ENCODE measurements at regions not wholly inside any gene's neighbourhood (a gene's known extent, or its start where the extent isn't known, plus 50 kb on each side); places are given as distances from the start of the nearest gene placed in this dataset.

- TF ChIP-seq Cebpa-rat (IDR thresholded peaks at IDR 0.05): no peak
- H3K27me3 ChIP-seq: peaks cover 99% of the 10 kb centered on the region
- no peak overlapping the region for H3K4me3 ChIP-seq
These were observed 180.5 kb upstream of the ARX start for GRCh38 chrX:25196221-25196620.

DNA sequence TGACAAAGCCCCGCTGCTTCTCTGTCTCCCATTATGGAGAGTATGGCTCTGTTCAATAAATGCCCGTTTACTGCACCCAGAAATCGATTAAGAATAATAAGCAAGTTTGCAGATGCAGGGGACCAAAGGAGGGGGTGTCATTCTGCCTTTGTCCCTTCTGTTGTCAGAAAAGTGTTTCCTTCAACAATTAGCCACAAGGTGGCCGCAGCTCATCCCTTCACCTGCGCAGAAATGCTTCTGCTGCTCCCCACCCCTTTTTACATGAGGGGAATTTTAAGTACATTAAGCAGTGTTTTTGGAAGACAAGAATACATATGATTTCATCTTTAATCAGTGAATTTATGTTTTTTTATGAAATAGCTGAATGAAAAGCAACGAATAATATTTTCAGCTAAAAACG is 175.6 kb upstream of the ARX start:
- TF ChIP-seq Cebpa-rat (IDR thresholded peaks at IDR 0.05): no peak
- Histone ChIP-seq H4K20me1 (no peaks in the 10 kb centered on the region; the same call in 1 of the 2 replicates), H3K4me2 (no peak overlapping the region), H3K9me3 (peaks cover 13% of the 10 kb centered on the region), H3K36me3 (no peaks in the 10 kb centered on the region), H3K27ac (no peak overlapping the region), H3K9ac (no peak overlapping the region), H3K4me3 (no peak overlapping the region), H3K27me3 (peaks cover 99% of the 10 kb centered on the region), H3K4me1 (no peaks in the 10 kb centered on the region)

More at GRCh38 chrX:25196221-25196620, 180.5 kb upstream of the ARX start:
- H3K9me3 ChIP-seq: peaks cover 4% of the 10 kb centered on the region; the same call in 1 of the 2 replicates
- H3K9ac ChIP-seq: no peak overlapping the region
- no peaks in the 10 kb centered on the region; the same call in 1 of the 2 replicates for H4K20me1 ChIP-seq
- H3K4me1 ChIP-seq: no peaks in the 10 kb centered on the region
- H3K36me3 ChIP-seq: no peaks in the 10 kb centered on the region
- H3K4me2 ChIP-seq: no peak overlapping the region
- no peak overlapping the region for H3K27ac ChIP-seq

GRCh38 chrX:25181775-25182174 is 166.0 kb upstream of the ARX start:
- Histone ChIP-seq H3K4me3 (no peak overlapping the region), H3K27me3 (peaks cover 100% of the 10 kb centered on the region), H3K4me2 (no peak overlapping the region), H3K36me3 (no peaks in the 10 kb centered on the region), H3K4me1 (no peaks in the 10 kb centered on the region), H3K9me3 (no peaks in the 10 kb centered on the region), H3K27ac (no peak overlapping the region), H3K9ac (no peak overlapping the region), H4K20me1 (peaks cover 9% of the 10 kb centered on the region; the same call in 1 of the 2 replicates)
- TF ChIP-seq Cebpa-rat (IDR thresholded peaks at IDR 0.05): no peak

GRCh38 chrX:25180242-25180641 is 164.5 kb upstream of the ARX start:
- Histone ChIP-seq H3K4me1 (no peaks in the 10 kb centered on the region), H3K4me3 (no peak overlapping the region), H3K36me3 (no peaks in the 10 kb centered on the region), H3K27ac (no peak overlapping the region), H3K9ac (no peak overlapping the region), H3K9me3 (no peaks in the 10 kb centered on the region), H4K20me1 (peaks cover 9% of the 10 kb centered on the region; the same call in 1 of the 2 replicates), H3K27me3 (peaks cover 100% of the 10 kb centered on the region), H3K4me2 (no peak overlapping the region)
- TF ChIP-seq Cebpa-rat (IDR thresholded peaks at IDR 0.05): no peak

DNA sequence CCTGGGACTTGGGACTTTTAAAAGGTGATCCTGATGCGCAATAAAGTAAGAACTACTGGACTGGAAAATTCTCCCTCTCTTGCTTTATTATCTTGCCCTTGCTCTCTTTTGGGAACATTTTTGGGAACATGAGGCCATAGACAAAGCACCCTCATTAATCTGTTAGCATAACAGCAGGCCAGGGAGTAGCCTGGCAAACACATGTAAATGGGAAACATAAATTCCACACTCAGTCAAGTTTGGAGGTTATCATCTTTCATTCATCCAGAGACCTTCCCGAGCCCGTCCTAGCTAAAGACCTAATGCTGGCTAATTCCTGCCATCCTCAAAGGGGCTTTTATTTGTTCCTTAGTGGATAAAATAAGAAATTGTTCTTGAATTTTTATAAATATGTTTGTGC is 162.8 kb upstream of the ARX start:
- peaks cover 6% of the 10 kb centered on the region; the same call in 1 of the 2 replicates for H4K20me1 ChIP-seq
- H3K9me3 ChIP-seq: no peaks in the 10 kb centered on the region
- H3K4me3 ChIP-seq: no peak overlapping the region
- no peaks in the 10 kb centered on the region for H3K4me1 ChIP-seq
- H3K27me3 ChIP-seq: peaks cover 100% of the 10 kb centered on the region
- no peaks in the 10 kb centered on the region for H3K36me3 ChIP-seq
- no peak overlapping the region for H3K27ac ChIP-seq
- H3K4me2 ChIP-seq: no peak overlapping the region
- TF ChIP-seq Cebpa-rat (IDR thresholded peaks at IDR 0.05): no peak
- H3K9ac ChIP-seq: no peak overlapping the region

- Histone ChIP-seq H4K20me1 (no peaks in the 10 kb centered on the region), H3K27me3 (peaks cover 100% of the 10 kb centered on the region), H3K9me3 (no peaks in the 10 kb centered on the region), H3K4me3 (no peak overlapping the region), H3K4me1 (0 out of 2 replicates have a peak, but pooled peaks cover 4% of the 10 kb centered on the region), H3K9ac (no peak overlapping the region), H3K36me3 (no peaks in the 10 kb centered on the region), H3K27ac (no peak overlapping the region), H3K4me2 (no peak overlapping the region)
- TF ChIP-seq Cebpa-rat (IDR thresholded peaks at IDR 0.05): no peak
These were observed 160.0 kb upstream of the ARX start for GRCh38 chrX:25175743-25176142.

- Histone ChIP-seq H3K36me3 (no peaks in the 10 kb centered on the region), H3K9ac (no peak overlapping the region), H3K9me3 (no peaks in the 10 kb centered on the region), H3K4me2 (no peak overlapping the region), H3K4me1 (0 out of 2 replicates have a peak, but pooled peaks cover 4% of the 10 kb centered on the region), H3K4me3 (no peak overlapping the region), H3K27me3 (peaks cover 100% of the 10 kb centered on the region), H4K20me1 (no peaks in the 10 kb centered on the region), H3K27ac (no peak overlapping the region)
- no peak for TF ChIP-seq Cebpa-rat (IDR thresholded peaks at IDR 0.05)
These were observed 159.4 kb upstream of the ARX start for GRCh38 chrX:25175171-25175570.

DNA sequence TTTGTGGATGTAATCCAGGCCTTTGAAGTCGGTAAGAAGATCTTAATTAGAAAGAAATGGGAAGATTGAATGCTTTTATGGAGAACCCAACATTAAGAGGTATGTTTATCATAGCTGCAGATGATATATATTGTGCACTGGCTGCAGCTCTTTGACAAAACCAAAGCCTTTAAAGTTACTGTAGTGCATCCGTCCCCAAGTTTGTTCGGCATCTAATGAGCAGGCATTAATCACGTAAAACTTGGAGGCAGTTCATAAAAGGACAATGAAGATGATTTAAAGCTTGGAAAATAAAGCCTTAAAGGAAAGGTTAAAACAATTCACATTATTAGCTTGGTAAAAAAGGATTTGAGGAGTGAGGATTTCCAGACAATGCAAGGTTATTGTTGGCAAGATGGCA is 150.8 kb upstream of the ARX start:
- no peak for TF ChIP-seq Cebpa-rat (IDR thresholded peaks at IDR 0.05)

GRCh38 chrX:25166145-25166544 is 150.4 kb upstream of the ARX start:
- peaks cover 7% of the 10 kb centered on the region; the same call in 1 of the 2 replicates for H4K20me1 ChIP-seq
- no peak for TF ChIP-seq Cebpa-rat (IDR thresholded peaks at IDR 0.05)
- no peaks in the 10 kb centered on the region for H3K9me3 ChIP-seq
- H3K27ac ChIP-seq: no peak overlapping the region
- no peak overlapping the region for H3K4me2 ChIP-seq
- H3K36me3 ChIP-seq: no peaks in the 10 kb centered on the region
- no peak overlapping the region for H3K9ac ChIP-seq
- no peaks in the 10 kb centered on the region for H3K4me1 ChIP-seq
- H3K4me3 ChIP-seq: no peak overlapping the region
- peaks cover 96% of the 10 kb centered on the region for H3K27me3 ChIP-seq

More for the DNA sequence above, 150.8 kb upstream of the ARX start:
- Histone ChIP-seq H3K9ac (no peak overlapping the region), H3K27me3 (peaks cover 97% of the 10 kb centered on the region), H3K36me3 (no peaks in the 10 kb centered on the region), H4K20me1 (peaks cover 7% of the 10 kb centered on the region; the same call in 1 of the 2 replicates), H3K9me3 (no peaks in the 10 kb centered on the region), H3K4me3 (no peak overlapping the region), H3K4me1 (0 out of 2 replicates have a peak, but pooled peaks cover 3% of the 10 kb centered on the region), H3K4me2 (no peak overlapping the region), H3K27ac (no peak overlapping the region)

GRCh38 chrX:25158635-25159034 is 142.9 kb upstream of the ARX start:
- no peaks in the 10 kb centered on the region for H4K20me1 ChIP-seq
- H3K4me2 ChIP-seq: no peak overlapping the region
- H3K9me3 ChIP-seq: no peaks in the 10 kb centered on the region
- H3K9ac ChIP-seq: no peak overlapping the region
- no peak for TF ChIP-seq Cebpa-rat (IDR thresholded peaks at IDR 0.05)
- H3K36me3 ChIP-seq: no peaks in the 10 kb centered on the region
- H3K4me3 ChIP-seq: no peak overlapping the region
- no peak overlapping the region for H3K27ac ChIP-seq
- H3K4me1 ChIP-seq: no peaks in the 10 kb centered on the region
- peaks cover 81% of the 10 kb centered on the region for H3K27me3 ChIP-seq

- Histone ChIP-seq H4K20me1 (no peaks in the 10 kb centered on the region; the same call in 1 of the 2 replicates), H3K4me2 (no peak overlapping the region), H3K27ac (no peak overlapping the region), H3K36me3 (no peaks in the 10 kb centered on the region), H3K27me3 (peaks cover 72% of the 10 kb centered on the region), H3K4me1 (no peaks in the 10 kb centered on the region), H3K9me3 (no peaks in the 10 kb centered on the region), H3K9ac (no peak overlapping the region), H3K4me3 (no peak overlapping the region)
- no peak for TF ChIP-seq Cebpa-rat (IDR thresholded peaks at IDR 0.05)
These were observed 141.1 kb upstream of the ARX start for GRCh38 chrX:25156832-25157231.

All from BLaER1 (cell line).